Activated CD4-positive, alpha-beta T cell treated with anti-CD3 and anti-CD28 coated beads, Interleukin-2, amount 10 ng/mL, durations not matched to agents 24 days and 14 days (primary cell): ENCODE measurements at regions not wholly inside any gene's neighbourhood (a gene's known extent, or its start where the extent isn't known, plus 50 kb on each side); places are given as distances from the start of the nearest gene placed in this dataset.
A peak's percentile ranks its signal among the peaks of the same experiment; 100 is the strongest.

Experiments used
- DNase-seq: peaks from one replicate; pipeline ENCODE4 v3.0.0; 2022
- H3K27ac Mint-ChIP-seq: one replicate; pipeline ENCODE4 v1.8.0; 2022; ENCODE audit warnings: mild to moderate bottlenecking, mixed read lengths
- H3K27me3 Mint-ChIP-seq: one replicate; pipeline ENCODE4 v1.8.0; 2022; ENCODE audit warnings: mixed read lengths
- H3K36me3 Mint-ChIP-seq: one replicate; pipeline ENCODE4 v1.8.0; 2022; ENCODE audit warnings: low read depth, mild to moderate bottlenecking, mixed read lengths
- H3K4me1 Mint-ChIP-seq: one replicate; pipeline ENCODE4 v1.8.0; 2021; ENCODE audit warnings: mixed read lengths
- H3K4me3 Mint-ChIP-seq: one replicate; pipeline ENCODE4 v1.8.0; 2022; ENCODE audit warnings: mild to moderate bottlenecking, moderate library complexity, mixed read lengths
- H3K9me3 Mint-ChIP-seq: one replicate; pipeline ENCODE4 v1.8.0; 2021; ENCODE audit warnings: mixed read lengths
- intact Hi-C: fragments of 100-400 bp; cut with micrococcal nuclease; formaldehyde crosslinking; loops from one replicate; pipeline ENCODE4 v1.15.1; 2023

GRCh38 chr13:109615721-109616420 is 170.5 kb downstream of the IRS2 start:
- Mint-ChIP-seq H3K9me3 (no peaks in the 10 kb centered on the region), H3K27ac (no peak overlapping the region), H3K4me1 (no peaks in the 10 kb centered on the region), H3K4me3 (no peak overlapping the region), H3K36me3 (no peaks in the 10 kb centered on the region), H3K27me3 (peaks cover 4% of the 10 kb centered on the region)
- intact Hi-C loops, result no loop called here
- no peak for DNase-seq

GRCh38 chr13:109611912-109612691 is 174.3 kb downstream of the IRS2 start:
- Mint-ChIP-seq H3K27me3 (peaks cover 2% of the 10 kb centered on the region), H3K9me3 (no peaks in the 10 kb centered on the region), H3K27ac (no peak overlapping the region), H3K4me3 (no peak overlapping the region), H3K36me3 (no peaks in the 10 kb centered on the region), H3K4me1 (no peaks in the 10 kb centered on the region)
- intact Hi-C loops, result no loop called here
- DNase-seq, result no peak

- peak; percentile 72 for DNase-seq
- no peak overlapping the region for H3K27ac Mint-ChIP-seq
Observed at GRCh38 chr13:109610517-109610916, 175.9 kb downstream of the IRS2 start.

GRCh38 chr13:109608503-109608902 is 177.9 kb downstream of the IRS2 start:
- no peaks in the 10 kb centered on the region for H3K9me3 Mint-ChIP-seq
- DNase-seq, result no peak
- H3K4me3 Mint-ChIP-seq, result no peak overlapping the region
- intact Hi-C loops, result no loop called here
- no peaks in the 10 kb centered on the region for H3K4me1 Mint-ChIP-seq
- H3K36me3 Mint-ChIP-seq, result no peaks in the 10 kb centered on the region
- H3K27ac Mint-ChIP-seq, result no peak overlapping the region
- peaks cover 2% of the 10 kb centered on the region for H3K27me3 Mint-ChIP-seq

More at GRCh38 chr13:109610517-109610916, 175.9 kb downstream of the IRS2 start:
- Mint-ChIP-seq H3K4me1 (no peaks in the 10 kb centered on the region), H3K27me3 (peaks cover 2% of the 10 kb centered on the region), H3K9me3 (no peaks in the 10 kb centered on the region), H3K36me3 (no peaks in the 10 kb centered on the region), H3K4me3 (no peak overlapping the region)
- intact Hi-C loops, result no loop called here

- no peak overlapping the region for H3K27ac Mint-ChIP-seq
- DNase-seq, result no peak
- H3K27me3 Mint-ChIP-seq, result peaks cover 2% of the 10 kb centered on the region
- H3K4me3 Mint-ChIP-seq, result no peak overlapping the region
- H3K4me1 Mint-ChIP-seq, result no peaks in the 10 kb centered on the region
- H3K9me3 Mint-ChIP-seq, result no peaks in the 10 kb centered on the region
- intact Hi-C loops, result no loop called here
- H3K36me3 Mint-ChIP-seq, result no peaks in the 10 kb centered on the region
Observed at GRCh38 chr13:109608059-109608458, 178.3 kb downstream of the IRS2 start.

GRCh38 chr13:109606520-109606919 is 179.9 kb downstream of the IRS2 start:
- peaks cover 2% of the 10 kb centered on the region for H3K27me3 Mint-ChIP-seq
- DNase-seq, result no peak
- peaks cover 3% of the 10 kb centered on the region for H3K9me3 Mint-ChIP-seq
- intact Hi-C loops, result no loop called here
- H3K4me3 Mint-ChIP-seq, result no peak overlapping the region
- no peak overlapping the region for H3K27ac Mint-ChIP-seq
- no peaks in the 10 kb centered on the region for H3K36me3 Mint-ChIP-seq
- no peaks in the 10 kb centered on the region for H3K4me1 Mint-ChIP-seq

GRCh38 chr13:109605846-109606245 is 180.5 kb downstream of the IRS2 start:
- Mint-ChIP-seq H3K4me1 (no peaks in the 10 kb centered on the region), H3K27ac (no peak overlapping the region), H3K27me3 (no peaks in the 10 kb centered on the region), H3K9me3 (peaks cover 6% of the 10 kb centered on the region), H3K36me3 (no peaks in the 10 kb centered on the region), H3K4me3 (no peak overlapping the region)
- intact Hi-C loops, result no loop called here
- no peak for DNase-seq

- intact Hi-C loops, result no loop called here
- no peak overlapping the region for H3K4me3 Mint-ChIP-seq
- peaks cover 6% of the 10 kb centered on the region for H3K9me3 Mint-ChIP-seq
- no peaks in the 10 kb centered on the region for H3K36me3 Mint-ChIP-seq
- no peaks in the 10 kb centered on the region for H3K4me1 Mint-ChIP-seq
- H3K27me3 Mint-ChIP-seq, result no peaks in the 10 kb centered on the region
- no peak for DNase-seq
- no peak overlapping the region for H3K27ac Mint-ChIP-seq
Observed at GRCh38 chr13:109604894-109605293, 181.5 kb downstream of the IRS2 start.

- Mint-ChIP-seq H3K36me3 (no peaks in the 10 kb centered on the region), H3K4me1 (no peaks in the 10 kb centered on the region), H3K27me3 (peaks cover 4% of the 10 kb centered on the region), H3K4me3 (no peak overlapping the region), H3K27ac (no peak overlapping the region), H3K9me3 (peaks cover 6% of the 10 kb centered on the region)
- no peak for DNase-seq
- intact Hi-C loops, result no loop called here
Observed at GRCh38 chr13:109602356-109602755, 184.0 kb downstream of the IRS2 start.

- intact Hi-C loops, result no loop called here
- H3K4me1 Mint-ChIP-seq, result no peaks in the 10 kb centered on the region
- peaks cover 8% of the 10 kb centered on the region for H3K27me3 Mint-ChIP-seq
- peaks cover 6% of the 10 kb centered on the region for H3K9me3 Mint-ChIP-seq
- no peak overlapping the region for H3K4me3 Mint-ChIP-seq
- DNase-seq, result no peak
- no peaks in the 10 kb centered on the region for H3K36me3 Mint-ChIP-seq
- no peak overlapping the region for H3K27ac Mint-ChIP-seq
Observed at GRCh38 chr13:109599901-109600657, 186.3 kb downstream of the IRS2 start.

- intact Hi-C loops, result no loop called here
- H3K27me3 Mint-ChIP-seq, result peaks cover 10% of the 10 kb centered on the region
- H3K36me3 Mint-ChIP-seq, result no peaks in the 10 kb centered on the region
- H3K4me1 Mint-ChIP-seq, result no peaks in the 10 kb centered on the region
- H3K4me3 Mint-ChIP-seq, result no peak overlapping the region
- no peak overlapping the region for H3K27ac Mint-ChIP-seq
- no peak for DNase-seq
- H3K9me3 Mint-ChIP-seq, result no peaks in the 10 kb centered on the region
Observed at GRCh38 chr13:109595471-109595870, 190.9 kb downstream of the IRS2 start.

GRCh38 chr13:109593230-109593629 is 193.2 kb downstream of the IRS2 start:
- Mint-ChIP-seq H3K27ac (no peak overlapping the region), H3K4me1 (no peaks in the 10 kb centered on the region), H3K27me3 (peaks cover 6% of the 10 kb centered on the region), H3K9me3 (no peaks in the 10 kb centered on the region), H3K4me3 (no peak overlapping the region), H3K36me3 (no peaks in the 10 kb centered on the region)
- intact Hi-C loops, result no loop called here
- no peak for DNase-seq

- no peak overlapping the region for H3K4me3 Mint-ChIP-seq
- H3K4me1 Mint-ChIP-seq, result no peaks in the 10 kb centered on the region
- H3K36me3 Mint-ChIP-seq, result no peaks in the 10 kb centered on the region
- intact Hi-C loops, result no loop called here
- H3K9me3 Mint-ChIP-seq, result no peaks in the 10 kb centered on the region
- H3K27ac Mint-ChIP-seq, result no peak overlapping the region
- H3K27me3 Mint-ChIP-seq, result peaks cover 6% of the 10 kb centered on the region
- DNase-seq, result no peak
Observed at GRCh38 chr13:109592770-109593169, 193.6 kb downstream of the IRS2 start.

- no peak for DNase-seq
- Mint-ChIP-seq H3K4me1 (no peaks in the 10 kb centered on the region), H3K27ac (no peak overlapping the region), H3K27me3 (peaks cover 2% of the 10 kb centered on the region), H3K4me3 (no peak overlapping the region), H3K36me3 (no peaks in the 10 kb centered on the region), H3K9me3 (no peaks in the 10 kb centered on the region)
- intact Hi-C loops, result no loop called here
Observed at GRCh38 chr13:109587689-109588088, 198.7 kb downstream of the IRS2 start.
